WTC11 (cell line): ENCODE measurements at regions not wholly inside any gene's neighbourhood (a gene's known extent, or its start where the extent isn't known, plus 50 kb on each side); places are given as distances from the start of the nearest gene placed in this dataset.

Source experiments
- CTCF ChIP-seq: fragments of 200-600 bp; IDR thresholded peaks from 2 replicates; pipeline ENCODE4 v1.8.0; 2022; ENCODE audit warnings: antibody characterized with exemption
- E2F5 ChIP-seq: sonication (generic); formaldehyde crosslinking; IDR thresholded peaks from 2 replicates; pipeline ENCODE4 v1.8.1; 2022; ENCODE audit warnings: mild to moderate bottlenecking, moderate library complexity, missing genetic modification reagents
- ELF4 ChIP-seq: sonication (generic); formaldehyde crosslinking; IDR thresholded peaks from 2 replicates; pipeline ENCODE4 v1.8.1; 2022; ENCODE audit warnings: low read depth, mild to moderate bottlenecking, moderate library complexity, missing genetic modification reagents
- FOXP1 ChIP-seq: sonication (generic); formaldehyde crosslinking; IDR thresholded peaks from 2 replicates; pipeline ENCODE4 v1.8.0; 2022; ENCODE audit warnings: missing genetic modification reagents, mild to moderate bottlenecking, moderate library complexity, borderline replicate concordance
- GABPB1 ChIP-seq: sonication (generic); formaldehyde crosslinking; IDR thresholded peaks from 2 replicates; pipeline ENCODE4 v1.8.1; 2023; ENCODE audit warnings: mild to moderate bottlenecking, missing genetic modification reagents
- KAT7 ChIP-seq: sonication (generic); formaldehyde crosslinking; IDR thresholded peaks from 2 replicates; pipeline ENCODE4 v1.8.1; 2023; ENCODE audit warnings: missing genetic modification reagents, mild to moderate bottlenecking, borderline replicate concordance
- ZMAT4 ChIP-seq: fragments of 250-450 bp; sonication (Bioruptor Pico); IDR thresholded peaks from 2 replicates; pipeline ENCODE4 v1.9.0; 2021; ENCODE audit warnings: mild to moderate bottlenecking
- ZNF317 ChIP-seq: sonication (generic); formaldehyde crosslinking; IDR thresholded peaks from 2 replicates; pipeline ENCODE4 v1.8.1; 2023; ENCODE audit warnings: low read depth, mild to moderate bottlenecking, moderate library complexity, missing genetic modification reagents, borderline replicate concordance

GRCh38 chrX:4994855-4995254, 1233.8 kb downstream of the NLGN4X start:
- TF ChIP-seq CTCF (no peak), ZMAT4 (CRISPR knock-in tag) (no peak), GABPB1 (no peak), FOXP1 (no peak), KAT7 (CRISPR knock-in tag) (no peak), ELF4 (no peak), E2F5 (CRISPR knock-in tag) (no peak), ZNF317 (CRISPR knock-in tag) (no peak)
